ENCODE measurements at regions not wholly inside any gene's neighbourhood (a gene's known extent, or its start where the extent isn't known, plus 50 kb on each side); places are given as distances from the start of the nearest gene placed in this dataset.
"Not testable (repeated sequence)": the region's sequence is repeated elsewhere in the genome, so short reads cannot be mapped to it uniquely, and the experiment has no call there.

DNA sequence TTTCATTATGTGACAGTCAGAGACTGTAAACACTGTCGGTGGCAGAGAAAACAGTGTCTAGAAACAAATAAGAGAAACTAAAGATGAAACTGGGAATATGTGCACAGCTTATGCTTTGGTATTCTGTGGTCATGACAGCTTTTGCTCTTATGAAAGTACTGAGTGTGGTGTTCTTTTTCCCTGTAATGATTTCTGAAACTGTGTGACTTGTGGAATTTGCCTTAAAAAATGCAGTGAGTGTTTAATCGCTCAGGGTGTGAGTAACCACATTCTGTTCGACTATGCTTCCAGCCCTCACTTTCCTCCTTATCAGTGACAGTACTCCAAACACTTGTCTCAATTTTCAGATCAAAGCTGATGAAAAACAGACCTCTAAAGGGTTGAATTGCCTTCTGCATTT lies 66.9 kb upstream of the DIAPH3 start:
- CTCF ChIA-PET = no interaction called here
- Histone ChIP-seq H3K4me2 (no peak overlapping the region), H3K27ac (no peak overlapping the region), H3K4me3 (no peak overlapping the region), H3K4me1 (no peaks in the 10 kb centered on the region), H3K9me3 (no peaks in the 10 kb centered on the region)
- 41% methylated on average over 3 of the region's 3 CpGs for WGBS (ENCODE audit: missing lambda C conversion rate)
- POLR2A ChIA-PET = no interaction called here
- DNase-seq (ENCODE audit: low read depth in 1 of 2, low spot score in 1 of 2) (no peak), FAIRE-seq (no peak), ATAC-seq (no peak)
- TF ChIP-seq PHF8 (IDR thresholded peaks at IDR 0.05; ENCODE audit: borderline replicate concordance, low read depth) (no peak), SREBF2 (IDR thresholded peaks at IDR 0.05) (no peak), NFE2L2 (conservative IDR thresholded peaks at IDR 0.05; ENCODE audit: low read length) (no peak)
- TF ChIP-seq, protein P1, sequence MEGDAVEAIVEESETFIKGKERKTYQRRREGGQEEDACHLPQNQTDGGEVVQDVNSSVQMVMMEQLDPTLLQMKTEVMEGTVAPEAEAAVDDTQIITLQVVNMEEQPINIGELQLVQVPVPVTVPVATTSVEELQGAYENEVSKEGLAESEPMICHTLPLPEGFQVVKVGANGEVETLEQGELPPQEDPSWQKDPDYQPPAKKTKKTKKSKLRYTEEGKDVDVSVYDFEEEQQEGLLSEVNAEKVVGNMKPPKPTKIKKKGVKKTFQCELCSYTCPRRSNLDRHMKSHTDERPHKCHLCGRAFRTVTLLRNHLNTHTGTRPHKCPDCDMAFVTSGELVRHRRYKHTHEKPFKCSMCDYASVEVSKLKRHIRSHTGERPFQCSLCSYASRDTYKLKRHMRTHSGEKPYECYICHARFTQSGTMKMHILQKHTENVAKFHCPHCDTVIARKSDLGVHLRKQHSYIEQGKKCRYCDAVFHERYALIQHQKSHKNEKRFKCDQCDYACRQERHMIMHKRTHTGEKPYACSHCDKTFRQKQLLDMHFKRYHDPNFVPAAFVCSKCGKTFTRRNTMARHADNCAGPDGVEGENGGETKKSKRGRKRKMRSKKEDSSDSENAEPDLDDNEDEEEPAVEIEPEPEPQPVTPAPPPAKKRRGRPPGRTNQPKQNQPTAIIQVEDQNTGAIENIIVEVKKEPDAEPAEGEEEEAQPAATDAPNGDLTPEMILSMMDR (IDR thresholded peaks at IDR 0.05) = no peak

DNA sequence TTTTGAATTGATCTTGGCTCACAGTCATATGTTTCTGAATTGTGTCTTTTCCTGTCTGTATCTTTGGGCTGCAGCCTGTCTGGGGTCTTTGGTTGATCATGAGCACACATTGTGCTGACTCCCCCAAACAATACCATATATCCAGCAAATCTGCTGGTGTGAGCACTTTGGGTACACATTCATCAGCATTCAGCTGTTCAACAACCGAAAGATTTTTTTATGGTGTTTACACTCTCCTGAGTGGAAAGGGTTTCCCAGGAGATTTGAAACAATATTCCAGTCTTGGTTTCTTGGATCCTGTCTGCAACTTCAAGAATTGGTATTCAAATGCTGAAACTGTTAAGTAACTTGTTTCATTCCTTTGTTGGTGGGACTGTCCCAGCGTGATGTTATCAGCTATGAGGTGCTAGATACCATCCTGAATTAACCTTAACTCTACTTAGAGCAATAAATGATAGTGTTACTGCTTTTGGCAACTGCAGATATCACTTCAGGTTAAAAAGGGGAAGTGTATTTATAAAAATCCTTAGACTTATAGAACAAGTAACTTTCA lies 78.4 kb upstream of the DIAPH3 start:
- Histone ChIP-seq H3K4me2 (no peak overlapping the region), H3K4me3 (no peak overlapping the region), H3K9me3 (no peaks in the 10 kb centered on the region), H3K27ac (no peak overlapping the region), H3K4me1 (no peaks in the 10 kb centered on the region)
- DNase-seq (ENCODE audit: low read depth in 1 of 2, low spot score in 1 of 2) (no peak), ATAC-seq (no peak), FAIRE-seq (no peak)
- CTCF ChIA-PET = no interaction called here
- no peak for TF ChIP-seq POLR2A (IDR thresholded peaks at IDR 0.05; ENCODE audit: low read length)
- TF ChIP-seq TFCP2L1 (CRISPR knock-in tag; IDR thresholded peaks at IDR 0.05) = no peak
- no peak for TF ChIP-seq KDM5A (IDR thresholded peaks at IDR 0.05)
- no peak for TF ChIP-seq FOSB (CRISPR knock-in tag; IDR thresholded peaks at IDR 0.05)
- TF ChIP-seq, protein P2, sequence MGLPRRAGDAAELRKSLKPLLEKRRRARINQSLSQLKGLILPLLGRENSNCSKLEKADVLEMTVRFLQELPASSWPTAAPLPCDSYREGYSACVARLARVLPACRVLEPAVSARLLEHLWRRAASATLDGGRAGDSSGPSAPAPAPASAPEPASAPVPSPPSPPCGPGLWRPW (IDR thresholded peaks at IDR 0.05) = no peak
- no peak for TF ChIP-seq HOXB13 (CRISPR knock-in tag; IDR thresholded peaks at IDR 0.05; ENCODE audit: low read depth)
- TF ChIP-seq ESRRA (IDR thresholded peaks at IDR 0.05; ENCODE audit: borderline replicate concordance, low read length) = no peak
- no peak for TF ChIP-seq HDAC2 (IDR thresholded peaks at IDR 0.05)
- no peak for TF ChIP-seq CBX2 (IDR thresholded peaks at IDR 0.05; ENCODE audit: borderline replicate concordance, low read depth)
- TF ChIP-seq TP53 (CRISPR knock-in tag; IDR thresholded peaks at IDR 0.05) = no peak
- no peak for TF ChIP-seq HOXA7 (CRISPR knock-in tag; IDR thresholded peaks at IDR 0.05)
- no peak for TF ChIP-seq NR3C1 (IDR thresholded peaks at IDR 0.05)
- TF ChIP-seq RARB (CRISPR knock-in tag; IDR thresholded peaks at IDR 0.05) = no peak
- TF ChIP-seq, protein P3, sequence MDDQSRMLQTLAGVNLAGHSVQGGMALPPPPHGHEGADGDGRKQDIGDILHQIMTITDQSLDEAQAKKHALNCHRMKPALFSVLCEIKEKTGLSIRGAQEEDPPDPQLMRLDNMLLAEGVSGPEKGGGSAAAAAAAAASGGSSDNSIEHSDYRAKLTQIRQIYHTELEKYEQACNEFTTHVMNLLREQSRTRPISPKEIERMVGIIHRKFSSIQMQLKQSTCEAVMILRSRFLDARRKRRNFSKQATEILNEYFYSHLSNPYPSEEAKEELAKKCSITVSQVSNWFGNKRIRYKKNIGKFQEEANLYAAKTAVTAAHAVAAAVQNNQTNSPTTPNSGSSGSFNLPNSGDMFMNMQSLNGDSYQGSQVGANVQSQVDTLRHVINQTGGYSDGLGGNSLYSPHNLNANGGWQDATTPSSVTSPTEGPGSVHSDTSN (IDR thresholded peaks at IDR 0.05) = no peak
- no peak for TF ChIP-seq NPAS2 (CRISPR knock-in tag; IDR thresholded peaks at IDR 0.05; ENCODE audit: borderline replicate concordance)
- TF ChIP-seq POLR2AphosphoS2 (conservative IDR thresholded peaks at IDR 0.05; ENCODE audit: low read length) = no peak
- no peak for TF ChIP-seq CEBPB (IDR thresholded peaks at IDR 0.05)
- TF ChIP-seq, protein P4, sequence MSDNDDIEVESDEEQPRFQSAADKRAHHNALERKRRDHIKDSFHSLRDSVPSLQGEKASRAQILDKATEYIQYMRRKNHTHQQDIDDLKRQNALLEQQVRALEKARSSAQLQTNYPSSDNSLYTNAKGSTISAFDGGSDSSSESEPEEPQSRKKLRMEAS (IDR thresholded peaks at IDR 0.05) = no peak
- TF ChIP-seq MYC (IDR thresholded peaks at IDR 0.05; ENCODE audit: borderline replicate concordance, low read length) = no peak
- no peak for TF ChIP-seq RCOR1 (IDR thresholded peaks at IDR 0.05; ENCODE audit: low read depth, low read length)
- POLR2A ChIA-PET = no interaction called here
- WGBS (ENCODE audit: missing lambda C conversion rate) = 6% methylated on average over 2 of the region's 2 CpGs

DNA sequence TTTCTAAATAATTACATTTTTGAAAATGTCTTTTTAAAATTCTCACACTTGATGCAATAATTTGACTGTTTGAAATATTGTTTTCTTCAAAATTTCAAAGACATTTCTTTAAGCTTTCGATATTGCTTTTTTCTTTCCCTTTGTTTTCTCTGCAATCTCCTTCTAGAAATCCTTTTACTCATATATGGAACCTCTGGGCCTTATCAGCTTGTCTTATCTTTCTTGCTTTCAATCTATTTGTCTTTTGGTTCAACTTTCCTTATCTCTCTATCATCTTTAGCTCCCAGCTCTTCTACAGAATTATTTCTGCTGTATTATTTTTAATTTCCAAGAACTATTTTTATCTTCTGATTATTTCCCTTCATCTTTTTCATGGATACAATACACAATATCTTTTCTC lies 80.7 kb upstream of the DIAPH3 start:
- H3K4me3 ChIP-seq = no peak overlapping the region
- H3K4me1 ChIP-seq = no peaks in the 10 kb centered on the region
- H3K9me3 ChIP-seq = no peaks in the 10 kb centered on the region
- ATAC-seq (no peak), DNase-seq (ENCODE audit: low read depth in 1 of 2, low spot score in 1 of 2) (no peak), FAIRE-seq (no peak)
- TF ChIP-seq, protein P5, sequence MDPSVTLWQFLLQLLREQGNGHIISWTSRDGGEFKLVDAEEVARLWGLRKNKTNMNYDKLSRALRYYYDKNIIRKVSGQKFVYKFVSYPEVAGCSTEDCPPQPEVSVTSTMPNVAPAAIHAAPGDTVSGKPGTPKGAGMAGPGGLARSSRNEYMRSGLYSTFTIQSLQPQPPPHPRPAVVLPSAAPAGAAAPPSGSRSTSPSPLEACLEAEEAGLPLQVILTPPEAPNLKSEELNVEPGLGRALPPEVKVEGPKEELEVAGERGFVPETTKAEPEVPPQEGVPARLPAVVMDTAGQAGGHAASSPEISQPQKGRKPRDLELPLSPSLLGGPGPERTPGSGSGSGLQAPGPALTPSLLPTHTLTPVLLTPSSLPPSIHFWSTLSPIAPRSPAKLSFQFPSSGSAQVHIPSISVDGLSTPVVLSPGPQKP (IDR thresholded peaks at IDR 0.05; ENCODE audit: low read depth, low read length) = no peak
- TF ChIP-seq FOSB (CRISPR knock-in tag; IDR thresholded peaks at IDR 0.05) (no peak), HOXB13 (CRISPR knock-in tag; IDR thresholded peaks at IDR 0.05; ENCODE audit: low read depth) (no peak), ZC3H11A (IDR thresholded peaks at IDR 0.05) (no peak), EP300 (IDR thresholded peaks at IDR 0.05) (no peak), NFE2L2 (conservative IDR thresholded peaks at IDR 0.05; ENCODE audit: low read length) (no peak), CHD2 (IDR thresholded peaks at IDR 0.05; ENCODE audit: low read length, partially characterized antibody) (no peak), POLR2AphosphoS2 (conservative IDR thresholded peaks at IDR 0.05; ENCODE audit: low read length) (no peak), SREBF2 (IDR thresholded peaks at IDR 0.05) (no peak)
- TF ChIP-seq, protein P6, sequence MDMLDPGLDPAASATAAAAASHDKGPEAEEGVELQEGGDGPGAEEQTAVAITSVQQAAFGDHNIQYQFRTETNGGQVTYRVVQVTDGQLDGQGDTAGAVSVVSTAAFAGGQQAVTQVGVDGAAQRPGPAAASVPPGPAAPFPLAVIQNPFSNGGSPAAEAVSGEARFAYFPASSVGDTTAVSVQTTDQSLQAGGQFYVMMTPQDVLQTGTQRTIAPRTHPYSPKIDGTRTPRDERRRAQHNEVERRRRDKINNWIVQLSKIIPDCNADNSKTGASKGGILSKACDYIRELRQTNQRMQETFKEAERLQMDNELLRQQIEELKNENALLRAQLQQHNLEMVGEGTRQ (IDR thresholded peaks at IDR 0.05) = no peak
- POLR2A ChIA-PET = no interaction called here
- no peak overlapping the region for H3K27ac ChIP-seq
- H3K4me2 ChIP-seq = no peak overlapping the region
- CTCF ChIA-PET = interaction anchor here (0.8 kb wide), 1 partner anchor 853 kb away, joined by 3 read pairs; no protein-coding TSS in a partner anchor
- WGBS (ENCODE audit: missing lambda C conversion rate) = 22% methylated on average over 1 of the region's 1 CpG

DNA sequence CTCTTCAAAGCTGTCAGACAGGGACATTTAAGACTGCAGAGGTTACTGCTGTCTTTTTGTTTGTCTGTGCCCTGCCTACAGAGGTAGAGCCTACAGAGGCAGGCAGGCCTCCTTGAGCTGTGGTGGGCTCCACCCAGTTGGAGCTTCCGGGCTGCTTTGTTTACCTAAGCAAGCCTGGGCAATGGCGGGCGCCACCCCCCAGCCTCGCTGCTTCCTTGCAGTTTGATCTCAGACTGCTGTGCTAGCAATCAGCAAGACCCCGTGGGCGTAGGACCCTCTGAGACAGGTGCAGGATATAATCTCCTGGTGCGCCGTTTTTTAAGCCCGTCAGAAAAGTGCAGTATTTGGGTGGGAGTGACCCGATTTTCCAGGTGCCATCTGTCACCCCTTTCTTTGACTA lies 87.7 kb upstream of the DIAPH3 start:
- WGBS (ENCODE audit: missing lambda C conversion rate) = 6% methylated on average over 3 of the region's 10 CpGs
- H3K4me1 ChIP-seq; FAIRE-seq; H3K4me2 ChIP-seq; ATAC-seq; POLR2A ChIA-PET; H3K9me3 ChIP-seq; DNase-seq (ENCODE audit: low read depth in 1 of 2, low spot score in 1 of 2); H3K4me3 ChIP-seq; CTCF ChIA-PET; H3K27ac ChIP-seq: not testable (repeated sequence)

Data from A549 (cell line).